IPS DF 19.7 (cell line): ENCODE measurements at regions not wholly inside any gene's neighbourhood (a gene's known extent, or its start where the extent isn't known, plus 50 kb on each side); places are given as distances from the start of the nearest gene placed in this dataset.
"Not testable (repeated sequence)": the region's sequence is repeated elsewhere in the genome, so short reads cannot be mapped to it uniquely, and the experiment has no call there.

ENCODE experiments used
- DNase-seq: peaks from one replicate; pipeline ENCODE4 v3.0.0-alpha.2; 2013; ENCODE audit warnings: low read depth, low spot score

- DNase-seq = no peak
These were observed 211.7 kb downstream of the LIG4 start for GRCh38 chr13:108003626-108004025.

DNA sequence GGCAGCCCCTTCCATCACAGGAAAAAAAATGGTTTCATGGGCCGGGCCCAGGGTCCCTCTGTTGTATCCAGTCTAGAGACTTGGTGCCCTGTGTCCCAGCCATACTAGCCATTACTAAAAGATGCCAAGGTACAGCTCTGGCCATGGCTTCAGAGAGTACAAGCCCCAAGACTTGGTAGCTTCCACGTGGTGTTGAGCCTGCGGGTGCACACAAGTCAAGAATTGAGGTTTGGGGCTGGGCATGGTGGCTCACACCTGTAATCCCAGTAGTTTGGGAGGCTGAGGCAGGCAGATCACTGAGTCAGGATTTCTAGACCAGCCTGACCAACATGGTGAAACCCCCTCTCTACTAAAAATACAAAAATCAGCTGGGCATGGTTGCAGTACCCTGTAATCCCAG lies 214.3 kb downstream of the LIG4 start:
- DNase-seq = no peak

- DNase-seq = no peak
These were observed 215.6 kb downstream of the LIG4 start for GRCh38 chr13:107999751-108000150.

DNA sequence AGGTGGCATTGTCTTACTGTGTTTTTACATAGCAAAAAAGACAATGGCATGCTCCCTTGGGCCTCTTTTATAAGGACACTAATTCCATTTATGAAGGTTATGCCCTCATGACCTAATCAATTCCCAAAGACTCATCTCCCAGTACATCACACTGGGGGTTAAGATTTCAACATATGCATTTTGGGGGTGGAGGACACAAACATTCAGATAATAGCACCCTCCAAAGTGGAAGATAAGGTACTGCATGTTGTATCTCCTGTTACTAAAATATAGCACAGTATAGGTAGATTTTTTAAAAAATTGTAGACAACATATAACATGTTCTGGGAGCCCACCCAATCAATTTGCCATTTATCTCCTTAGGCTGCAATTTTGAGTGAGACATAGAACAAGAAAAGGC lies 221.2 kb downstream of the LIG4 start:
- no peak for DNase-seq

DNA sequence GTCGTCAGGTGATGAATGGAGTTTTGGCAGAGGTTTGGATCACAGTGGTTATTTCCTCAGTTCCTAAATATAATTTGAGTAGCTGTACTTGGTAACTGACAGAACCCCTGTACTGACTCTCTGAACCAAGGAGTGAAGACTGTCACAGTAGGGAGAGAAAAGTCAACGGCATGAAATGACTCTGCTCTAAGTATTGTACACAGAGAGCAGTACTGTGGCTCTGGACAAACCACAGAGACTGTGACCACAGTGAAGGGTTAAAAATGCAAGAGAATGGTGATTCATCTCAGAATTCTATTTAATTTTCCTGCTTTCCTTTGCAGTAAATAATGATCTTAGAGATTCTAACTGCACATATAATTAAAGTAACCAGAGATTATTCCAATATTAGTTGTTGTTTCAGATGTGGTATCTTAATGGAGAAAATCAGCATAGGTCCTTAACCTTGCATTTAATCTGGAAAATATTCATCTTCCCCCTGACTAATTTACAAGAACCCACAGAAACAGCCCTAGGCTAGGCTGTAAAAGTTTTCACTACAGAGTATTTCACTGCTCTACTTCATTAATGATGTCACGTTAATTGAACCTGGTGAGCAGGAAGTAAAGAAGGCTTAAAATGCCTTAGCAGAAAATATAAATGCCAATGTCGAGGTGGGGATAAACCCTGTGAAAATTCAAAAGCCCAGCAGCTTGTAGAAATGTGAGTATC lies 221.9 kb downstream of the LIG4 start:
- DNase-seq = no peak

DNA sequence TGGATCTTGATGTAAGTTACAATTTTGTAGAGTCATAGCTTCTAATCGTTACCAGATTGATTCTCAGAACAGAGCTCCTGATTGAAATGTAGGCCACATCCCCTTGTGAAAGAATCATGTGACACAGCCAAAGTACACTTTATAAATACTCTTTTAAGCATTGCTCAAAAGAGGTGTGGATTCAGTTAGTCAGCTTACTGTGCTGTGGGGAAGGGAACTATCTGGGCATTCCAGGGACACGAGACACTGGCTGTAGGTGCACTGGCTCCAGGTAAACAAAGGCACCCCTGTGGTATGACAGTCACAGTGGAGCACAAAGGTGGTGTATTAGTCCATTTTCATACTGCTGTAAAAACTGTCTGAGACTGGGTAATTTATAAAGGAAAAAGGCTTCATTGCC lies 222.8 kb downstream of the LIG4 start:
- no peak for DNase-seq

- no peak for DNase-seq
These were observed 238.2 kb downstream of the LIG4 start for GRCh38 chr13:107977071-107977574.

- DNase-seq = no peak
These were observed 238.7 kb downstream of the LIG4 start for GRCh38 chr13:107976628-107977027.

DNA sequence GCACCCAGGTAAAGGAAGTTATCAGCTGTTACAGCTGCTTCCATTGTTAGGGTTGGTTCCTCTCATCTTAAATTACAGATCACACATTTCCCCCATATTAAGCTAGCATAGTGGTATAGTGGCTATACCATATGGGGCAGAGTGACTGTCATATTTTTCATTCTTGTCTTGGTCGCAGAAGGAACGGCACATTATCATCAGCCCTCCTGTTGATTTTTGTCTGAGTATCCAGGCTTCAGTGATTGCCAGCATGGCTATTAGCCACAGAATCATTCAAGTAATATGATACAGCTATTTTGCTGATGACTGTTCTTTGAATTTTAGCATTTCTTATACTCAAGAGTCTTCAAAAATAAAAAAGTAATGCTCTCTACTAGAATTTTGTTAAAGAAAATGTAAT lies 240.9 kb downstream of the LIG4 start:
- DNase-seq = no peak

GRCh38 chr13:107969546-107969945 lies 245.8 kb downstream of the LIG4 start:
- DNase-seq = no peak

- DNase-seq = no peak
These were observed 246.9 kb downstream of the LIG4 start for GRCh38 chr13:107968470-107968869.

DNA sequence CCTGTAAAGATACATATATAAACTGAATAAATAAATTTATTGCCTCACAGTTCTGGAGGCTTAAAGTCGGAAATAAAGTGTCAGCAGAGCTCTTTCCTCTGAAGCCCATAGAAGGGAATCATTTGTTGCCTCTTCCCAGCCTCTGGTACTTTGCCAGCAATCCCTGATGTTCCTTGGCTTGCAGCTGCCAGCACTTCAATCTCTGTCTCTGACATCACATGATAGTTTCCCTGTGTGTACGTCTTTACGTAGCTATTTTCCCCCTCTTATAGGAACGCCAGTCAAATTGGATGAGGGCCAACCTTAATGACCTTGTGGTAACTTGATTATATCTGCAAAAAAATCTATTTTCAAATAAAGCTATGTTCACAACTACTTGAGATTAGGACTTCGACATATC lies 250.9 kb downstream of the LIG4 start:
- no peak for DNase-seq

DNA sequence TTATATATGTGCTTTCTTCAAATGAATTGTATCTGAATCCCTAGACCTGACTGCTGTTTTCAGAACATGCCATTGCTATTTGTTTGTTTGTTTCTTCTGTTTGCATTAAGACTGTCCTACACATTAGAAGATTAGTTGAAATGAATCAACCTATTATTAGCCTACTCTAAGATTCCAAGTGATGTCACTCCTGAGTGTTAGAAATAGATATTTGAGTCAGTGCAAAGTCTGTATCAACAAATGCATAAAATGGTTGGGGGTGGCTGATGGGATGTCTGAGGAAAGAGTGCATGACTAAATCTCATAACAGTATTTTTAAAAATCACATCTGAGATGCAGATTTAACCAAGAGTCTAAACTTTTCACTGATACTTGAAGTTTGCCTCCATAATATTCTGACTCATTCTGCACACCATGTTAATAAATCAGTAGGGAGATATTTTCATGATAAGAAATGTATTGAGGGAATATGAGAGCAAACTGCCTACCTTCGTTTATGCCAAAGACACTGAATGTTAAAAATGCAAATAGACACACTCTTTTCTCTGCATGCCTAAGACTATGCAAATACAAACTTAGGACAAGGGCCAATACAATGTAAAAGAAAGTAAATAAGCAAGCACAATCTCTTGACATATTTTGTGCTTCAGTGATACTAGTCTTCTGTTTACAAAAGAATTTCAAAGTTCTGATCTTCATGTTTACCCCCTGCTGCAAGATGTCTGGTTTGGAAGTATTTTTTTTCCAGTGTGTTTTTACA lies 253.3 kb downstream of the LIG4 start:
- DNase-seq = no peak

DNA sequence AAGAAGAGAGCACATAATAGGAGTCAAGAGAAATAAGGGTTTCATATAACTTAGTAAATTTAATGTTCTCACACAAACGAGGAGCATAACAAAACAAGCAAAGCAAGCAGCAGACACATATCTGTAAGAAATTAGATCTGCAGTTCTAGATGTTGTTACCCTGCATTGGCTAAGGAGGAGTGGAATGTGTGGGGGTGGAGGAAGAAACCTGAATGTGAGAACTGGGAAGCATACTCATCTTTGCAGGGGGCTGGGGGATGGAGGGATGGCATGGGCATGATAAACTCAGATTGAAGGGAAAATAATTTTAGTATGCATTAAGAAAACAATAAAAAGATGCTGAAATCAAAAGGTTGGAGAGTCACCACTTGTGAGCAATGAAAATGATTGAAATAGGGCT lies 255.0 kb downstream of the LIG4 start:
- DNase-seq = no peak

DNA sequence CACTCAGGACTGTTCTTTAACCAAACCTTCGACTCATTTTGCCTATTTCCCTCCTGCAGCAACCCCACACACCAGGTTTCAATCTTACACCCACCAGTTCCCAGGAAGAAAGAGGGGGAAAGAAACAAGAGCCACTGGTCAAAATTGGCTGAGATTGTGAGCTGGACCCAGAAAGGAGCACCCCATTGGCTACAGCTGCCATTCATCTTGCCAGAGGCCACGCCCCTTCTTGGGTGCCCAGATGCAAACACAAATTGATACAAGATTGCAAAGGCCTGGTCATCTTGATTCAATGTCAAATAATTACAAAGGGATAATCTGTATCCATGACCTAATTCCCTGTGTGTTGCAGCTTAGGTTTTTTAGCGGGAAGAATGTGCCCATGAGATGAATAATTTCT lies 258.4 kb downstream of the LIG4 start:
- DNase-seq = no peak

DNA sequence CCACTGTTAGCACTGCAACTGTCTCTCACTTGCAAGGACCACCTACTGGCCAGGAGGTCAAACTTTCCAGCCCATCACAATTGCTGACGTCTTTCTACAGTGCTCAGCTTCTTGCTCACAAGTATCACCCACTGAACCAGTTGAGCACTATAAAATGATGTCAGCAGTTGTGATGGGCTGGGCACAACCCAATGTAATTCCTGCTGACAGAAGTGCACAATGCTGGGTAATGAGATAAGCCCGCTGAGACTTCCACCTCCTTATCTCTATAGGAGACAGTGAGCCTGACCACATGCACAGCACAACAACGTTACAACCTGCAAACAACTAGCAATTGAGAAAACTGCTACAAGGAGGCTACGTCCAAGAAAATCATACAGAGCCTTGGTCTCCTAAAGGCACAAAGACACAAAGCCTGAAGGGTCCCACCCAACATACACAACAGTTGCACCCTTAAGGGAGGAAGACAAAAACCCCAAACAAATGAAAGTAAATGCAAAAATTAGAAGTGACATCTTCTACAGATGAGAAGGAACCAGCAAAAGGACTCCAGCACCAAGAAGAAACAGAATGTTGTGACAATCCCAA lies 273.2 kb downstream of the LIG4 start:
- no peak for DNase-seq

DNA sequence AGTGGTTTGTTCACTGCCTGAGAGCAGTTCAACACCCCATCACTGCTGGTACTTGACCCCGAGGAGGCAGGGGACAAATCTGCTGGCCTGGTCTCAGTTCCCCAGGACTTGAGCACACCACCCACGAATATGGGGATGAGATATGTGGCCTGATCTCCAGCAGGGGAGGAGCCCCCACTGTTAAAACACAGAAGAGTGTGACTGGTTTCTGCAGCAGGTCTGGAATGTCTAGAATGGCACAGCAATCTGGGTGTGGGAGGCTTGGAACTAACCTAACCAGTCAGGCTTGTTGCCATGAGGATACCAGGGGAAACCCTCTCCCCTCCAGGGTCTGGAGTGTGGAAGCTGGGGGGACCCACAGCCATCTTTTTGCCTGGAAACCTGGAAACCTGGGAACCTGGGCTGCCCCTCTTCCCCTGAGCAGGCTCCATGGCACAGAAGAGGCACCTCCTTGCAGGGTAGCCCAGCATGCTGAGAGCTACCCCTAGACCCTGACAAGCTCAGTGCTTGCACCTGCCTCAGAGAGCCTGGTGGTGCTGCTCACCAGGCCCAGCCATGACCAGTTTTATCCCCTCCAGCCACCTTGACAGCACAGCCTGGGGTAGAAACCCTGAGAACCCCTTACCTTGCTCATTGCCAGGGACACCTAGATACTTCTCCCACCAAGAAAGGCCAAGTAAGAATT lies 273.8 kb downstream of the LIG4 start:
- no peak for DNase-seq

GRCh38 chr13:107937848-107938247 lies 277.5 kb downstream of the LIG4 start:
- no peak for DNase-seq

GRCh38 chr13:107931056-107931455 lies 284.3 kb downstream of the LIG4 start:
- DNase-seq = no peak

GRCh38 chr13:107928762-107929161 lies 286.6 kb downstream of the LIG4 start:
- DNase-seq = no peak

GRCh38 chr13:107927557-107927956 lies 287.8 kb downstream of the LIG4 start:
- no peak for DNase-seq

GRCh38 chr13:107926515-107926914 lies 288.8 kb downstream of the LIG4 start:
- not testable (repeated sequence) for DNase-seq
